ENCODE measurements at regions not wholly inside any gene's neighbourhood (a gene's known extent, or its start where the extent isn't known, plus 50 kb on each side); places are given as distances from the start of the nearest gene placed in this dataset.

DNA sequence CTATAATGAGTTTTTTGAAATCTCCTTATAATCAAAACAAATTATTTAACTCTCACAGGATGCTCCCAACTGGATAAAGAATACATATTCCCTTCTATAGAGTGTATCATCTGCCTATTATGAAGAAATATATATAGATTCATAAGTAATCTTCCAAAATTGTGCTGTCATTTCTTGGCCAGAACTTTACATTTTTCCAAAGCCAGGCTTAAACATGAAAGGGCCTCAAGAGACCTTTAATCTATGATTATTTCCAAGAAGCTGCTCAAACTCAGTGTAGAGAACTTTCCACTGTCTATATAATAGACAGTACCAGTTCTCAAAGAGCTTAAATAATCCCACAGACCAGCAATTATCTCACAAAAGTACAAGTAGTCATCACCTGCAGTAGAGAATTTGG lies 211.0 kb downstream of the AKAIN1 start:
- TF ChIP-seq, protein P1, sequence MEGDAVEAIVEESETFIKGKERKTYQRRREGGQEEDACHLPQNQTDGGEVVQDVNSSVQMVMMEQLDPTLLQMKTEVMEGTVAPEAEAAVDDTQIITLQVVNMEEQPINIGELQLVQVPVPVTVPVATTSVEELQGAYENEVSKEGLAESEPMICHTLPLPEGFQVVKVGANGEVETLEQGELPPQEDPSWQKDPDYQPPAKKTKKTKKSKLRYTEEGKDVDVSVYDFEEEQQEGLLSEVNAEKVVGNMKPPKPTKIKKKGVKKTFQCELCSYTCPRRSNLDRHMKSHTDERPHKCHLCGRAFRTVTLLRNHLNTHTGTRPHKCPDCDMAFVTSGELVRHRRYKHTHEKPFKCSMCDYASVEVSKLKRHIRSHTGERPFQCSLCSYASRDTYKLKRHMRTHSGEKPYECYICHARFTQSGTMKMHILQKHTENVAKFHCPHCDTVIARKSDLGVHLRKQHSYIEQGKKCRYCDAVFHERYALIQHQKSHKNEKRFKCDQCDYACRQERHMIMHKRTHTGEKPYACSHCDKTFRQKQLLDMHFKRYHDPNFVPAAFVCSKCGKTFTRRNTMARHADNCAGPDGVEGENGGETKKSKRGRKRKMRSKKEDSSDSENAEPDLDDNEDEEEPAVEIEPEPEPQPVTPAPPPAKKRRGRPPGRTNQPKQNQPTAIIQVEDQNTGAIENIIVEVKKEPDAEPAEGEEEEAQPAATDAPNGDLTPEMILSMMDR (IDR thresholded peaks at IDR 0.05; ENCODE audit: low read depth, low read length), result no peak
- TF ChIP-seq EZH2phosphoT487 (IDR thresholded peaks at IDR 0.05; ENCODE audit: low read depth), result no peak
